Astrocyte of the cerebellum (primary cell): ENCODE measurements at regions not wholly inside any gene's neighbourhood (a gene's known extent, or its start where the extent isn't known, plus 50 kb on each side); places are given as distances from the start of the nearest gene placed in this dataset.

Experiments
- DNase-seq: peaks from one replicate; pipeline ENCODE4 v3.0.0-alpha.2; 2011; ENCODE audit warnings: low read depth
- H3K4me3 ChIP-seq: 2 replicates; pipeline ENCODE4 v1.5.1; 2011; ENCODE audit warnings: mild to moderate bottlenecking, low read depth, low read length, moderate library complexity
- in situ Hi-C: cut with HindIII; loops from 2 replicates; pipeline ENCODE4 v1.10.0; 2017; ENCODE audit warnings: low sequenced_read_pairs
- TF ChIP-seq, protein P1 (sequence below): IDR thresholded peaks from 2 replicates; pipeline ENCODE4 v1.5.1; 2012; ENCODE audit warnings: low read length, low read depth, moderate library complexity, mild to moderate bottlenecking; ENCODE audit errors: missing control alignments

DNA sequence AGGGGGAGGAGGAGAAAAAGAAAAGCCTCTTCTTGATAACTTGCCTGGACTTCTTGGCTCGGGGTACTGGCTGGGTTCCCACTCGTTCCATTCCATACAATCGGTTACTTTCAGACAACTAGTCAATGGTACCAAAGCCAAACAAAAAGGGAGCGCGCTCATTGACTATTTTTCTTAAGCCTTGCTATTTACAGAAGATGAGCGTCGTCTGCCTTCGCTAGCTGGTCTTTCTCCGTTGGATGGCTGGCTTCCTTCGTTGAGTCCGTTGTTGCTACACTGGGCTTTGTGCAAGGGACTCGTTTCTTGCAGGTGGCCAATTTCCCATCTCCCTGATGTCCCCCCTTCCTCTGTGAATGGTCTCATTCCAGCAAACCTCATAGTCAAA lies 260.4 kb downstream of the ZNF516 start:
- H3K4me3 ChIP-seq, result no peak overlapping the region
- in situ Hi-C loops, result loop anchor here (5.0 kb wide), 1 partner anchor 108 kb away; no protein-coding TSS in a partner anchor
- TF ChIP-seq, protein P1, sequence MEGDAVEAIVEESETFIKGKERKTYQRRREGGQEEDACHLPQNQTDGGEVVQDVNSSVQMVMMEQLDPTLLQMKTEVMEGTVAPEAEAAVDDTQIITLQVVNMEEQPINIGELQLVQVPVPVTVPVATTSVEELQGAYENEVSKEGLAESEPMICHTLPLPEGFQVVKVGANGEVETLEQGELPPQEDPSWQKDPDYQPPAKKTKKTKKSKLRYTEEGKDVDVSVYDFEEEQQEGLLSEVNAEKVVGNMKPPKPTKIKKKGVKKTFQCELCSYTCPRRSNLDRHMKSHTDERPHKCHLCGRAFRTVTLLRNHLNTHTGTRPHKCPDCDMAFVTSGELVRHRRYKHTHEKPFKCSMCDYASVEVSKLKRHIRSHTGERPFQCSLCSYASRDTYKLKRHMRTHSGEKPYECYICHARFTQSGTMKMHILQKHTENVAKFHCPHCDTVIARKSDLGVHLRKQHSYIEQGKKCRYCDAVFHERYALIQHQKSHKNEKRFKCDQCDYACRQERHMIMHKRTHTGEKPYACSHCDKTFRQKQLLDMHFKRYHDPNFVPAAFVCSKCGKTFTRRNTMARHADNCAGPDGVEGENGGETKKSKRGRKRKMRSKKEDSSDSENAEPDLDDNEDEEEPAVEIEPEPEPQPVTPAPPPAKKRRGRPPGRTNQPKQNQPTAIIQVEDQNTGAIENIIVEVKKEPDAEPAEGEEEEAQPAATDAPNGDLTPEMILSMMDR, result no peak
- no peak for DNase-seq

DNA sequence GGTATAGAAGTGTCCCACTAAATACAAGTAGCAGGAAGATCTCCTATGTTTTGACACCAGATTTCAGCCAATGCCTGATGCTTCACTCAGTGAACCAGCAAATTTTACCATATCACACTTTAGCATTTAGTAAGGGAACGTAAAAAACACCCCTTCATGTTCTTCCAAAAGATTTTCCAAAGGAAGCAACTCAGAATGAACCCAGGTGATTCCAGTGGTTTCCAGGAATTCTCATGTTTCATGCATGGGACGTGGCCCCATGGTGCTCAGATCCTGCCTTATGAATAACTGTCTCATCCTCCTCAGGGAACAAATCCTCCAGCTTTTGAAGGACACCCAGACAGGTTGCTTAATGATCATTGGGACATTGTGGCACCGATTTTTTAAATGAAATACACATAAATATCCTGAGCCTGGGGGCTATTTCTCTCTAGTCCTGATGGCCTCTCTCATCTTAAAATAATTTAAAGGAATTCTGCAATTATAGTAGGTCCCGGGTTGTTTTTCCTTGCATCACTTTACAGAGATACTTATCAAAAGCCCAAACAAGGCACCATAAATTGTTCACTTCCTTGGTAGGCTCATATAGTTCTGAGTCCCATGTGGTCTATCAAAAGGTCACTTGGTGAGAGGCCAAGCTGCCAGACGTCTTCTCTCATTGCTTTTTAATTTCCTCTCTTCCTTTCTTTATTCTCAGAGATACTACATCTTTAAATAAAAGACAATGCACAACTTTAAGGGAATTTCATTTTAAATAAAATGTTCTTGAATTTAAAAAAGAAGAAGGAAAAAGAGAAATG lies 261.0 kb downstream of the ZNF516 start:
- no peak for DNase-seq
- TF ChIP-seq, protein P1, result no peak
- no peak overlapping the region for H3K4me3 ChIP-seq
- in situ Hi-C loops, result no loop called here

DNA sequence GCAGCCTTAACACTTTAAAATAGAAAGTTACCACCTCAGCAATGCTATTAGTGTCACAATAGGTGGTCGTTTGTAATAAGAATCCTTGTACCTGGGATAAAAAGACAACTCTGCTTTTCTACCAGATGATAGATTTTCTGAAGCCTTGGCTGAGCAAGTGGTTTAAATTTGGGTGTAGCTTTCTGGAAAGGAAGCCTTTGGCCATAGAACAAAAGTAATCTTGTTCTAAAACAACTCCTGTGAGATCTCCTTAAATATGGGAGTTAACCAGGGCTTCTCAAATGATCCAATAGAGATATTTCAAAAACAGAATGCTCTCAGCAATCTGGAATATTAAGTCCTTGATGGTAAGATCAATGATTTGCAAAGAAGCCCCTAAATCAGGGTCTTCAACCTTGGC lies 261.6 kb downstream of the ZNF516 start:
- in situ Hi-C loops, result no loop called here
- no peak overlapping the region for H3K4me3 ChIP-seq
- no peak for DNase-seq
- TF ChIP-seq, protein P1, result no peak

DNA sequence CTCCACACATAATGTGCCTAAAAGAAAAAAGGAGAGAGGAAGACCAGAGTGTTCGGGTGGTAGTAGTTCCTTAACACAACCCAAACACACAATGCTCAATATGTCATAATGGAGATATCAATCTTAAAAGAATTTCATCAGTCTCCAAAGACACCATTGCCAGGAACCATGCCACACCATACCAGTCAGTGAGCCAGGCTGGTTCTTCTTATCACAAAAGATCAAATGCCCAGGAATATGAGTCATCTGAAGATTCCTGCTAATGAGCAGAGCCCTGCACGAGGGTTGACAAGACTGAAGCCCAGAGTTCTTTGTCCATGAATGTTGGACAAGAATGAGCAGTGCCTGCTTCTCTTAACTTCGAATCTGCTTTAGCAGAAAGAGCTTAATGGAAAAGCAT lies 262.3 kb downstream of the ZNF516 start:
- DNase-seq, result no peak
- in situ Hi-C loops, result no loop called here
- H3K4me3 ChIP-seq, result no peak overlapping the region
- TF ChIP-seq, protein P1, result no peak

DNA sequence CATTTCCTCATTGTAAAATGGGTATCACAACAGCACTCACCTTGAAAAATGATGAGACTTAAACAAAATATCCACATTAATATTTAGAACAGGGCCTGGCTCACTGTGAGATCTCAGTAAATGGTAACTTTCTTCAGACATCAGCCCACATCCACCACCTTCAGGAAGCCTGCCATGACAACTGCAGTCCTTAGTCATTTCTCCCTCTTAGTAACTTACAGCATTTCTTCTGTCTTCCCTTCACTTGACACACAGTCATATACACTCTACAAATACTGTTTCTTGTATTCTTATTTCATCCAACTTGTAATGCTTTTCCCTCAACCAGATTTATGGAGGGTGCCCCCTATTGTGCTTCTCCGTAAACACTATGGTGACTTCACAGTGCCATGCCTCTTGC lies 263.0 kb downstream of the ZNF516 start:
- in situ Hi-C loops, result no loop called here
- no peak for DNase-seq
- H3K4me3 ChIP-seq, result no peak overlapping the region
- TF ChIP-seq, protein P1, result no peak

DNA sequence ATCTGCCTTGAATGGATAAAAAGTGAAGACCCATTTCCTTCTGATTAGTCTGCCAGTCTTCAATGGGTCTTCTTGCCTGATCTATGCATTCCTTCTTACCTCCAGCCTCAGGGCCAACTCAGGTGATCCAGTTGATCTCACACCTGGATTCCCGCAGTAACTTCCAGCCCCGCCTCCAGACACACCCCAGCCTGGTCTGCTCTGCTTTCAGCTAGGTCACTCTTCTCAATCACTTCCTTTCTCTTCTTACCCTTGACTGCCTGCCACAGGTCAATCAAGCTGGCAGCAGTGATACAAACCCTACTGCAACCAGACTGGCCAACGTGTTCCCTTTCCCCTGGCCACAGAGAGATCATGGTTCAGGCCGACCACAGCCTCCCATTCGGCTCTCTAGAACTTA lies 263.6 kb downstream of the ZNF516 start:
- TF ChIP-seq, protein P1, result no peak
- DNase-seq, result no peak
- in situ Hi-C loops, result no loop called here
- H3K4me3 ChIP-seq, result no peak overlapping the region
